Activated CD8-positive, alpha-beta memory T cell treated with anti-CD3 and anti-CD28 coated beads, Interleukin-2, amount 10 ng/mL, durations not matched to agents 7 days and 5 days (primary cell): ENCODE measurements at regions not wholly inside any gene's neighbourhood (a gene's known extent, or its start where the extent isn't known, plus 50 kb on each side); places are given as distances from the start of the nearest gene placed in this dataset.
"Not testable (repeated sequence)": the region's sequence is repeated elsewhere in the genome, so short reads cannot be mapped to it uniquely, and the experiment has no call there.

ENCODE experiments used
- ATAC-seq: fragments of 150-1000 bp; cut with Tn5 transposase; one replicate; pipeline ENCODE4 v1.10.0; 2021; ENCODE audit warnings: moderate library complexity
- CTCF ChIA-PET: fragments of 350-600 bp; sonication (Branson Sonifier 250); formaldehyde crosslinking; loops from one replicate; lab custom pipeline; 2021; ENCODE audit warnings: antibody characterized with exemption; lab: Charles Lee
- DNase-seq: peaks from one replicate; pipeline ENCODE4 v3.0.0-alpha.2; 2020
- H3K27ac Mint-ChIP-seq: one replicate; pipeline ENCODE4 v1.8.0; 2021; ENCODE audit warnings: mild to moderate bottlenecking, mixed read lengths
- H3K27me3 Mint-ChIP-seq: one replicate; pipeline ENCODE4 v1.8.0; 2021; ENCODE audit warnings: mixed read lengths
- H3K36me3 Mint-ChIP-seq: one replicate; pipeline ENCODE4 v1.8.0; 2021; ENCODE audit warnings: mild to moderate bottlenecking, mixed read lengths
- H3K4me1 Mint-ChIP-seq: one replicate; pipeline ENCODE4 v1.8.0; 2021; ENCODE audit warnings: mixed read lengths
- H3K4me3 Mint-ChIP-seq: one replicate; pipeline ENCODE4 v1.8.0; 2021; ENCODE audit warnings: mild to moderate bottlenecking, moderate library complexity, mixed read lengths
- H3K9me3 Mint-ChIP-seq: one replicate; pipeline ENCODE4 v1.8.0; 2022; ENCODE audit warnings: low read depth, mixed read lengths

GRCh38 chr12:19608039-19608438, 168.7 kb downstream of the AEBP2 start:
- CTCF ChIA-PET: no interaction called here
- Mint-ChIP-seq H3K36me3 (no peaks in the 10 kb centered on the region), H3K9me3 (peaks cover 8% of the 10 kb centered on the region)

GRCh38 chr12:19613051-19613535, 173.8 kb downstream of the AEBP2 start:
- no peaks in the 10 kb centered on the region for H3K27me3 Mint-ChIP-seq

More at GRCh38 chr12:19608039-19608438, 168.7 kb downstream of the AEBP2 start:
- Mint-ChIP-seq H3K27me3 (no peaks in the 10 kb centered on the region), H3K27ac (no peak overlapping the region), H3K4me1 (no peaks in the 10 kb centered on the region), H3K4me3 (no peak overlapping the region)
- no peak for ATAC-seq
- DNase-seq: no peak

GRCh38 chr12:19614601-19615383, 175.5 kb downstream of the AEBP2 start:
- Mint-ChIP-seq H3K4me1 (peaks cover 3% of the 10 kb centered on the region), H3K4me3 (no peak overlapping the region), H3K27me3 (no peaks in the 10 kb centered on the region), H3K36me3 (no peaks in the 10 kb centered on the region), H3K9me3 (no peaks in the 10 kb centered on the region), H3K27ac (no peak overlapping the region)
- no peak for DNase-seq
- CTCF ChIA-PET: no interaction called here
- no peak for ATAC-seq

More at GRCh38 chr12:19613051-19613535, 173.8 kb downstream of the AEBP2 start:
- DNase-seq (no peak), ATAC-seq (no peak)
- H3K36me3 Mint-ChIP-seq: no peaks in the 10 kb centered on the region
- H3K4me3 Mint-ChIP-seq: no peak overlapping the region
- H3K27ac Mint-ChIP-seq: no peak overlapping the region
- no peaks in the 10 kb centered on the region for H3K9me3 Mint-ChIP-seq
- peaks cover 3% of the 10 kb centered on the region for H3K4me1 Mint-ChIP-seq
- CTCF ChIA-PET: no interaction called here

GRCh38 chr12:19615384-19615725, 176.1 kb downstream of the AEBP2 start:
- H3K4me3 Mint-ChIP-seq: no peak overlapping the region
- H3K36me3 Mint-ChIP-seq: no peaks in the 10 kb centered on the region
- no peaks in the 10 kb centered on the region for H3K9me3 Mint-ChIP-seq
- CTCF ChIA-PET: no interaction called here
- ATAC-seq: no peak
- H3K4me1 Mint-ChIP-seq: peaks cover 3% of the 10 kb centered on the region
- DNase-seq: no peak
- H3K27me3 Mint-ChIP-seq: no peaks in the 10 kb centered on the region
- H3K27ac Mint-ChIP-seq: no peak overlapping the region

- Mint-ChIP-seq H3K4me1 (peaks cover 3% of the 10 kb centered on the region), H3K36me3 (no peaks in the 10 kb centered on the region), H3K27me3 (no peaks in the 10 kb centered on the region), H3K27ac (no peak overlapping the region), H3K9me3 (no peaks in the 10 kb centered on the region), H3K4me3 (no peak overlapping the region)
- ATAC-seq: no peak
- CTCF ChIA-PET: no interaction called here
- no peak for DNase-seq
These were observed 177.5 kb downstream of the AEBP2 start for GRCh38 chr12:19616781-19617180.

GRCh38 chr12:19620222-19620621, 180.9 kb downstream of the AEBP2 start:
- no peak for ATAC-seq
- CTCF ChIA-PET: no interaction called here
- H3K4me1 Mint-ChIP-seq: peaks cover 3% of the 10 kb centered on the region
- DNase-seq: no peak
- no peaks in the 10 kb centered on the region for H3K9me3 Mint-ChIP-seq
- H3K36me3 Mint-ChIP-seq: no peaks in the 10 kb centered on the region
- H3K4me3 Mint-ChIP-seq: no peak overlapping the region
- H3K27me3 Mint-ChIP-seq: no peaks in the 10 kb centered on the region
- H3K27ac Mint-ChIP-seq: no peak overlapping the region

- H3K27me3 Mint-ChIP-seq: no peaks in the 10 kb centered on the region
- H3K9me3 Mint-ChIP-seq: peaks cover 2% of the 10 kb centered on the region
- H3K36me3 Mint-ChIP-seq: no peaks in the 10 kb centered on the region
- CTCF ChIA-PET: no interaction called here
- H3K4me3 Mint-ChIP-seq: no peak overlapping the region
- no peak overlapping the region for H3K27ac Mint-ChIP-seq
- no peak for ATAC-seq
- no peaks in the 10 kb centered on the region for H3K4me1 Mint-ChIP-seq
- no peak for DNase-seq
These were observed 184.6 kb downstream of the AEBP2 start for GRCh38 chr12:19623751-19624399.

- Mint-ChIP-seq H3K27ac (no peak overlapping the region), H3K27me3 (no peaks in the 10 kb centered on the region), H3K9me3 (peaks cover 2% of the 10 kb centered on the region), H3K4me1 (no peaks in the 10 kb centered on the region), H3K4me3 (no peak overlapping the region), H3K36me3 (no peaks in the 10 kb centered on the region)
- CTCF ChIA-PET: no interaction called here
- ATAC-seq (no peak), DNase-seq (no peak)
These were observed 185.2 kb downstream of the AEBP2 start for GRCh38 chr12:19624491-19624890.

- H3K4me1 Mint-ChIP-seq, H3K9me3 Mint-ChIP-seq, H3K27ac Mint-ChIP-seq, CTCF ChIA-PET, DNase-seq, H3K4me3 Mint-ChIP-seq, H3K27me3 Mint-ChIP-seq, H3K36me3 Mint-ChIP-seq, ATAC-seq: not testable (repeated sequence)
These were observed 186.3 kb downstream of the AEBP2 start for GRCh38 chr12:19625551-19625950.

GRCh38 chr12:19627719-19628118, 188.4 kb downstream of the AEBP2 start:
- H3K36me3 Mint-ChIP-seq: no peaks in the 10 kb centered on the region

GRCh38 chr12:19630536-19630935, 191.2 kb downstream of the AEBP2 start:
- CTCF ChIA-PET: no interaction called here
- H3K4me3 Mint-ChIP-seq: no peak overlapping the region
- no peaks in the 10 kb centered on the region for H3K4me1 Mint-ChIP-seq
- no peak for DNase-seq
- no peaks in the 10 kb centered on the region for H3K27me3 Mint-ChIP-seq
- peaks cover 2% of the 10 kb centered on the region for H3K9me3 Mint-ChIP-seq
- no peaks in the 10 kb centered on the region for H3K36me3 Mint-ChIP-seq
- H3K27ac Mint-ChIP-seq: no peak overlapping the region
- no peak for ATAC-seq

More at GRCh38 chr12:19627719-19628118, 188.4 kb downstream of the AEBP2 start:
- Mint-ChIP-seq H3K4me1 (no peaks in the 10 kb centered on the region), H3K4me3 (no peak overlapping the region), H3K9me3 (peaks cover 2% of the 10 kb centered on the region), H3K27me3 (no peaks in the 10 kb centered on the region), H3K27ac (no peak overlapping the region)
- no peak for DNase-seq
- no peak for ATAC-seq
- CTCF ChIA-PET: no interaction called here

- ATAC-seq (no peak), DNase-seq (no peak)
- no peaks in the 10 kb centered on the region for H3K9me3 Mint-ChIP-seq
- H3K4me1 Mint-ChIP-seq: no peaks in the 10 kb centered on the region
- CTCF ChIA-PET: no interaction called here
- no peaks in the 10 kb centered on the region for H3K27me3 Mint-ChIP-seq
- no peaks in the 10 kb centered on the region for H3K36me3 Mint-ChIP-seq
- H3K4me3 Mint-ChIP-seq: no peak overlapping the region
- no peak overlapping the region for H3K27ac Mint-ChIP-seq
These were observed 193.9 kb downstream of the AEBP2 start for GRCh38 chr12:19633194-19633593.

- Mint-ChIP-seq H3K27ac (no peak overlapping the region), H3K4me1 (no peaks in the 10 kb centered on the region), H3K27me3 (no peaks in the 10 kb centered on the region), H3K9me3 (no peaks in the 10 kb centered on the region), H3K36me3 (no peaks in the 10 kb centered on the region), H3K4me3 (no peak overlapping the region)
- ATAC-seq (no peak), DNase-seq (no peak)
- CTCF ChIA-PET: no interaction called here
These were observed 194.3 kb downstream of the AEBP2 start for GRCh38 chr12:19633641-19634040.

GRCh38 chr12:19639781-19640415, 200.6 kb downstream of the AEBP2 start:
- Mint-ChIP-seq H3K4me1 (no peaks in the 10 kb centered on the region), H3K36me3 (no peaks in the 10 kb centered on the region), H3K4me3 (no peak overlapping the region), H3K9me3 (no peaks in the 10 kb centered on the region), H3K27ac (no peak overlapping the region), H3K27me3 (no peaks in the 10 kb centered on the region)
- CTCF ChIA-PET: no interaction called here
- ATAC-seq (no peak), DNase-seq (no peak)
